ENCODE measurements at regions not wholly inside any gene's neighbourhood (a gene's known extent, or its start where the extent isn't known, plus 50 kb on each side); places are given as distances from the start of the nearest gene placed in this dataset.

DNA sequence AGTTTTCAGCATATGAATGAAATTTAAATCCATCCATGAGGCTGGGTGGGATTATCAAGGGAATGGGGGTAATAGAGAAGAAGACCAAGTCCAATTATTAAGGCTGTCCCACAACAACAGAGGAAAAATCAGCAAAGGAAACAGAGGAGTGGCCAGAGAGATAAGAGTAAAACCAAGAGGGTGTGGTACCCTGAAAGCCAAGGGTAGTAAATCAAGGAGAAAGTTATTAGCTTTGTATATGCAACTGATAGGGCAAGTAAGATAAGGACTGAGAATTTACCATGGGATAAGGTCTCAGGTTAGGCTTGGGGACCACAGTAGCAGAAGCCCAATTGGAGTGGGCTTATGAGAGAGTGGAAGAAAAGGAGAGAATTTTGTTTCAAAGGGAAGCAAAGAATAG lies 134.5 kb downstream of the NUAK1 start:
- H3K27me3 Mint-ChIP-seq (ENCODE audit: low read depth, poor library complexity): peaks cover 15% of the 10 kb centered on the region
- H3K9me3 Mint-ChIP-seq: peaks cover 17% of the 10 kb centered on the region
- TF ChIP-seq, protein P1, sequence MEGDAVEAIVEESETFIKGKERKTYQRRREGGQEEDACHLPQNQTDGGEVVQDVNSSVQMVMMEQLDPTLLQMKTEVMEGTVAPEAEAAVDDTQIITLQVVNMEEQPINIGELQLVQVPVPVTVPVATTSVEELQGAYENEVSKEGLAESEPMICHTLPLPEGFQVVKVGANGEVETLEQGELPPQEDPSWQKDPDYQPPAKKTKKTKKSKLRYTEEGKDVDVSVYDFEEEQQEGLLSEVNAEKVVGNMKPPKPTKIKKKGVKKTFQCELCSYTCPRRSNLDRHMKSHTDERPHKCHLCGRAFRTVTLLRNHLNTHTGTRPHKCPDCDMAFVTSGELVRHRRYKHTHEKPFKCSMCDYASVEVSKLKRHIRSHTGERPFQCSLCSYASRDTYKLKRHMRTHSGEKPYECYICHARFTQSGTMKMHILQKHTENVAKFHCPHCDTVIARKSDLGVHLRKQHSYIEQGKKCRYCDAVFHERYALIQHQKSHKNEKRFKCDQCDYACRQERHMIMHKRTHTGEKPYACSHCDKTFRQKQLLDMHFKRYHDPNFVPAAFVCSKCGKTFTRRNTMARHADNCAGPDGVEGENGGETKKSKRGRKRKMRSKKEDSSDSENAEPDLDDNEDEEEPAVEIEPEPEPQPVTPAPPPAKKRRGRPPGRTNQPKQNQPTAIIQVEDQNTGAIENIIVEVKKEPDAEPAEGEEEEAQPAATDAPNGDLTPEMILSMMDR (IDR thresholded peaks at IDR 0.05): no peak
- no peak overlapping the region for H3K27ac Mint-ChIP-seq
- no peaks in the 10 kb centered on the region for H3K4me1 Mint-ChIP-seq
- no peak for DNase-seq
- H3K4me3 Mint-ChIP-seq: no peak overlapping the region
- peaks cover 12% of the 10 kb centered on the region for H3K36me3 Mint-ChIP-seq (ENCODE audit: low read depth)

DNA sequence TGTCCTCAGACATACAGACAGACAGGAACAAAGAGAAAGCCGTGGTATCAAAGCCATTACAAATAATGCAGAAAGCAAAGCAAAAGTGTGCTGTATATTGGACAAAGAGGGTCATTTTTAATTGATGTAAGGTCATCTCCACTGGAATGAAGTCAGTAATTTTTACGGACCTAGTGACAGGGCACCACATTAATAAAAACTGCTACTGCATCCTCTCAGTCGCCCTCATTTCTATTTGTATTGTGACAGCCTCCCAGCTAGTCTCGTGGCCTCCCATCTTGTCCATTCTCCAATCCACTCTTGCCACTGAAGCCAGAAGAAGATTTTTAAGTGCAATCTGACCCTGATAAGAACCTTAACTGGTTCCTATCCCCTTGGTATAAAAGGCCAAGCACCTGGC lies 132.4 kb downstream of the NUAK1 start:
- Mint-ChIP-seq H3K4me3 (no peak overlapping the region), H3K27me3 (ENCODE audit: low read depth, poor library complexity) (peaks cover 8% of the 10 kb centered on the region), H3K9me3 (peaks cover 17% of the 10 kb centered on the region), H3K4me1 (no peaks in the 10 kb centered on the region), H3K27ac (peak overlapping the region; percentile 64), H3K36me3 (ENCODE audit: low read depth) (peaks cover 12% of the 10 kb centered on the region)
- no peak for DNase-seq
- TF ChIP-seq, protein P1 (IDR thresholded peaks at IDR 0.05): no peak

DNA sequence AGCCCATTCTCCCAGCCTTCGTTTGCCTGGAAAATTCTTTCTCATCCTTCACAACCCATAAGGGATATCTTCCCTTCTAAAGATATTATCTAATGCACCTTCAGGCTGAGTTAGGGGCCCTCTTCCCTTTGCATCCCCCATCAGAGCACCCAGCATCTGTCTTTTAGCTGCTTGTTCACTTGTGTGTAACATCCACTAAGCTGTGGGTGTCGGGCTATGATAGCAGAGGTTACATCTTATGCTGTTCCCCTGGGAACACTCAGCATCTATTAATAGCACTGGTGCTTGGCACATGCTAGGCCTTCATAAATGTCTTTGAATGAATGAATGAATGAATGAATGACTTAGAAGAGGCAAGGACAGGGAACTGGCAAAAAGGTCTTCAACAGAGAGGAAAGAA lies 131.8 kb downstream of the NUAK1 start:
- DNase-seq: no peak
- Mint-ChIP-seq H3K27me3 (ENCODE audit: low read depth, poor library complexity) (peaks cover 8% of the 10 kb centered on the region), H3K9me3 (peaks cover 17% of the 10 kb centered on the region), H3K27ac (peak overlapping the region; percentile 64), H3K4me1 (no peaks in the 10 kb centered on the region), H3K4me3 (no peak overlapping the region), H3K36me3 (ENCODE audit: low read depth) (peaks cover 12% of the 10 kb centered on the region)
- TF ChIP-seq, protein P1 (IDR thresholded peaks at IDR 0.05): no peak

DNA sequence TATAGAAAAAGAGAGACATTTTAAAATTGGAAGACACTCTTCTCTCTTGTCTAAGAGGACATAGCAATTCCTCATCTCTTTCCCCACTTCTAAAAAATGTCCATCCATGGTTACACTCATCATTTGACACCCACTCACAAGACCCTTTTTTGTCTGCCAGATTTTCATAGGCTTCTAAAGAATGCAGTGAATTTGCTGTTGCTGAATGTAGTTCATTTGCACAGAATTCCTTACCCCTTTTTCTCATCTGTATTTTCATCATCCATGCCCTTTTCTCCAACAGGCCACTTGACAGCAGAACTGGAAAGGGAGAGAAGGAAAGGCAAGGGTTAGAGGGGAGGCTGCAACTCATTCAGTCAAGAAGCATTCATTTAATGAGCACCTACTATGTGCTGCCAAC lies 128.0 kb downstream of the NUAK1 start:
- H3K27ac Mint-ChIP-seq: no peak overlapping the region
- H3K27me3 Mint-ChIP-seq (ENCODE audit: low read depth, poor library complexity): peaks cover 5% of the 10 kb centered on the region
- no peaks in the 10 kb centered on the region for H3K36me3 Mint-ChIP-seq (ENCODE audit: low read depth)
- H3K4me1 Mint-ChIP-seq: no peaks in the 10 kb centered on the region
- TF ChIP-seq, protein P1 (IDR thresholded peaks at IDR 0.05): no peak
- DNase-seq: no peak
- no peak overlapping the region for H3K4me3 Mint-ChIP-seq
- H3K9me3 Mint-ChIP-seq: no peaks in the 10 kb centered on the region
